Activated naive CD8-positive, alpha-beta T cell treated with anti-CD3 and anti-CD28 coated beads, Interleukin-2, amount 50 U/mL, for 16 hours (primary cell): ENCODE measurements at regions not wholly inside any gene's neighbourhood (a gene's known extent, or its start where the extent isn't known, plus 50 kb on each side); places are given as distances from the start of the nearest gene placed in this dataset.

Experiments
- DNase-seq: peaks from one replicate; pipeline ENCODE4 v3.0.0-alpha.2; 2020; ENCODE audit warnings: low read depth, low spot score

- no peak for DNase-seq
These were observed 162.6 kb upstream of the E2F8 start for GRCh38 chr11:19403196-19403895.

- DNase-seq = no peak
These were observed 159.6 kb upstream of the E2F8 start for GRCh38 chr11:19400296-19400695.

- DNase-seq = no peak
These were observed 158.2 kb upstream of the E2F8 start for GRCh38 chr11:19398772-19399527.

- no peak for DNase-seq
These were observed 157.5 kb upstream of the E2F8 start for GRCh38 chr11:19398273-19398672.

GRCh38 chr11:19395050-19395449 is 154.3 kb upstream of the E2F8 start:
- DNase-seq = no peak

GRCh38 chr11:19394525-19395016 is 153.8 kb upstream of the E2F8 start:
- no peak for DNase-seq

GRCh38 chr11:19393941-19394340 is 153.2 kb upstream of the E2F8 start:
- DNase-seq = no peak

- no peak for DNase-seq
These were observed 152.2 kb upstream of the E2F8 start for GRCh38 chr11:19392847-19393518.

GRCh38 chr11:19392321-19392720 is 151.6 kb upstream of the E2F8 start:
- DNase-seq = no peak

GRCh38 chr11:19391652-19392051 is 150.9 kb upstream of the E2F8 start:
- DNase-seq = no peak

GRCh38 chr11:19391026-19391425 is 150.3 kb upstream of the E2F8 start:
- DNase-seq = no peak

GRCh38 chr11:19389787-19390303 is 149.1 kb upstream of the E2F8 start:
- DNase-seq = no peak

- DNase-seq = no peak
These were observed 141.4 kb upstream of the E2F8 start for GRCh38 chr11:19382131-19382611.

- DNase-seq = no peak
These were observed 139.6 kb upstream of the E2F8 start for GRCh38 chr11:19380375-19380774.

GRCh38 chr11:19379465-19379864 is 138.7 kb upstream of the E2F8 start:
- DNase-seq = no peak

- no peak for DNase-seq
These were observed 138.1 kb upstream of the E2F8 start for GRCh38 chr11:19378814-19379213.

GRCh38 chr11:19377881-19378280 is 137.1 kb upstream of the E2F8 start:
- DNase-seq = no peak

GRCh38 chr11:19375440-19375839 is 134.7 kb upstream of the E2F8 start:
- DNase-seq = no peak

- no peak for DNase-seq
These were observed 133.4 kb upstream of the E2F8 start for GRCh38 chr11:19374151-19374569.

GRCh38 chr11:19372381-19372780 is 131.6 kb upstream of the E2F8 start:
- no peak for DNase-seq

- DNase-seq = no peak
These were observed 129.5 kb upstream of the E2F8 start for GRCh38 chr11:19370100-19370861.
